ENCODE measurements at regions not wholly inside any gene's neighbourhood (a gene's known extent, or its start where the extent isn't known, plus 50 kb on each side); places are given as distances from the start of the nearest gene placed in this dataset.

DNA sequence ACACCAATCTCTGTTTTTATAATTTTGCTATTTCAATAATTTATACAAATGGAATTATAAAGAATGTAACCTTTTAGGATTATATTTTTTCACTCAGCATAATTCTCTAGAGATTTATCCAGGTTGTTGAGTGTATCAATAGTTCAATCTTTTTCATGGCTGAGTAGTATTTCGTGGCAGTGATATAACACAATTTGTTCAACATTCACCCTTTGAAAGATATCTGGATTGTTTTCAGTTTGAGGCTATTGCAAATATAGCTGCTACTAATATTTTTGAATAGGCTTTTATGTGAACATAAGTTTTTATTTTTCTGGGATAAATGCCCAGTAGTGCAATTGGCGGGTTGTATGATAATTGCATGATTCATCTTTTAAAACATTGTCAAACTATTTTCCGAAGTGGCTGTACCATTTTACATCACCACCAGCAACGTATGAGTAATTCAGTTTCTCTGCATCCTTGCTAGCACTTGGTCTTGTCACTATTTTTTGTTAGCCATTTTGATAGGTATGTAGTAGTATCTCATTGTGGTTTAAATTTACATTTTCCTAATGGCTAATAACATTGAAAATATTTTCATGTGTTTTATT is 55.6 kb upstream of the ABCD3 start:
- TF ChIP-seq, protein P1, sequence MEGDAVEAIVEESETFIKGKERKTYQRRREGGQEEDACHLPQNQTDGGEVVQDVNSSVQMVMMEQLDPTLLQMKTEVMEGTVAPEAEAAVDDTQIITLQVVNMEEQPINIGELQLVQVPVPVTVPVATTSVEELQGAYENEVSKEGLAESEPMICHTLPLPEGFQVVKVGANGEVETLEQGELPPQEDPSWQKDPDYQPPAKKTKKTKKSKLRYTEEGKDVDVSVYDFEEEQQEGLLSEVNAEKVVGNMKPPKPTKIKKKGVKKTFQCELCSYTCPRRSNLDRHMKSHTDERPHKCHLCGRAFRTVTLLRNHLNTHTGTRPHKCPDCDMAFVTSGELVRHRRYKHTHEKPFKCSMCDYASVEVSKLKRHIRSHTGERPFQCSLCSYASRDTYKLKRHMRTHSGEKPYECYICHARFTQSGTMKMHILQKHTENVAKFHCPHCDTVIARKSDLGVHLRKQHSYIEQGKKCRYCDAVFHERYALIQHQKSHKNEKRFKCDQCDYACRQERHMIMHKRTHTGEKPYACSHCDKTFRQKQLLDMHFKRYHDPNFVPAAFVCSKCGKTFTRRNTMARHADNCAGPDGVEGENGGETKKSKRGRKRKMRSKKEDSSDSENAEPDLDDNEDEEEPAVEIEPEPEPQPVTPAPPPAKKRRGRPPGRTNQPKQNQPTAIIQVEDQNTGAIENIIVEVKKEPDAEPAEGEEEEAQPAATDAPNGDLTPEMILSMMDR (IDR thresholded peaks at IDR 0.05; ENCODE audit: unreplicated experiment), result no peak
- DNase-seq (ENCODE audit: low spot score, unreplicated experiment), result no peak
- Mint-ChIP-seq H3K27ac (no peak overlapping the region), H3K4me3 (ENCODE audit: low read depth) (no peak overlapping the region), H3K36me3 (ENCODE audit: insufficient read depth) (no peaks in the 10 kb centered on the region), H3K4me1 (ENCODE audit: low read depth) (no peaks in the 10 kb centered on the region), H3K9me3 (ENCODE audit: low read depth) (peaks cover 15% of the 10 kb centered on the region), H3K27me3 (no peaks in the 10 kb centered on the region)

DNA sequence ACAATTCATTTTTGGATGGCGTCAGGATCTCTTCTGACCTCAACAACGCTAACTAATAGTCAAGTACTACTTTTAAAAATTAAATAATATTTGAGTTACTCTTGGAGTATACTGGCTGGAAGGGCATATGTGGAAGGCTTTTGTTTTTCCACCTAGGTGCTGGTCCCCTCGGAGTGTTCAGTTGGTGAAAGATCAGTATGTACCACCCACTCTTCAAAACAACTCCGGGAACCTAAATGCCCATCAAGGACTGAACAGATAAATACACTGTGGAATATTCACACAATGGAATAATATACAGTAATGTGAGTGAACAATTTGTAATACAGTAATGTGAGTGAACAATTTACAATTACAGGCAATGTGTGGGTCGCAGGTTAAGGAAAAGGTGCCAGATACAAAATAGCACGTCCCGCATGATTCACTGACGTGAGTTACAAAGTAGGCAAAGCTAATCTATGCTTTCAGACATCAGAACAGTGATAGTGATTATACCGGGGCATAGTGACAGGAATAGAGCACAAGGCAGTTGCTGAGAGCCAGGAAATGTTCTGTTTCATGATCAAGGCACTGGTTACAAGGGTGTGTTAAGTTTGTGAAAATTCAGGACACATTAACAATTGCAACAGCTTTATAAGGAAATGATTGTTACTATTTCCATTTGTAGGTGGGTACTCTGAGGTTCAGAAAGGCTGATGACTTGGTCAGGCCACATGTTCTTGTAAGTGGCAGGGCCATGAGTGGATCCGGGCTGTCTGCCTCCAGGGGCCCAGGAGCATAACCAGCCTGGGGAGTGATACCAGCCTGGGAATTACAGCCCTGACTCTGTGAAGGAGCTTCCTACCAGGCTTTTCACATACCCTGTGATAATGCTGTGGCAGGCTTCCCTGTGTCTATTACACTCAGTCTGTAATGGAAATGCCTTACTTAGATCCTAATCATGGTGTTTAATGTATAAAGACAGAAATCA is 59.3 kb upstream of the ABCD3 start:
- H3K4me1 Mint-ChIP-seq (ENCODE audit: low read depth), result peaks cover 6% of the 10 kb centered on the region
- no peak for DNase-seq (ENCODE audit: low spot score, unreplicated experiment)
- TF ChIP-seq, protein P1 (IDR thresholded peaks at IDR 0.05; ENCODE audit: unreplicated experiment), result no peak

DNA sequence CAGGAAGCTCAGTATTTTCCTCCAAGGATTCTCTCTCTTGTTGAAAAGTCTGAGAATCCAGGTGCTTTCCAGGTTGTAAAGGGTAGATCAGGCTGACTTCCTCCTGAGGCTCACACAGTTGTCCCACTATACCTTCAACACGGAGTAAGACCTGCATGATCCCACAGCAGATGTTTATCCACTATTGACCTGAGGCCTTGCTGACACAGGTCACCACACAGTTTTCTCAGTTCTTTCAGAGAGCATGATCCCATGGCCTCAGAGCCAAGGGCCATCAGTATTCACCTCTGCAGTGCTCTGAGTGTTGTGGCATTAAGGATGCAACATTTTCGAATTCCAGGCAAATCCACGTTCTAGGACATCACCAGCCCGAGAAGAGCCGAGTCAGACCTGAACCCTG is 60.5 kb upstream of the ABCD3 start:
- no peak overlapping the region for H3K27ac Mint-ChIP-seq
- TF ChIP-seq, protein P1 (IDR thresholded peaks at IDR 0.05; ENCODE audit: unreplicated experiment), result no peak
- no peaks in the 10 kb centered on the region for H3K36me3 Mint-ChIP-seq (ENCODE audit: insufficient read depth)
- H3K4me1 Mint-ChIP-seq (ENCODE audit: low read depth), result peaks cover 6% of the 10 kb centered on the region
- no peaks in the 10 kb centered on the region for H3K9me3 Mint-ChIP-seq (ENCODE audit: low read depth)
- no peaks in the 10 kb centered on the region for H3K27me3 Mint-ChIP-seq
- no peak overlapping the region for H3K4me3 Mint-ChIP-seq (ENCODE audit: low read depth)
- DNase-seq (ENCODE audit: low spot score, unreplicated experiment), result no peak

More for the DNA sequence above, 59.3 kb upstream of the ABCD3 start:
- Mint-ChIP-seq H3K4me3 (ENCODE audit: low read depth) (no peak overlapping the region), H3K36me3 (ENCODE audit: insufficient read depth) (no peaks in the 10 kb centered on the region), H3K27ac (no peak overlapping the region), H3K27me3 (no peaks in the 10 kb centered on the region), H3K9me3 (ENCODE audit: low read depth) (peaks cover 7% of the 10 kb centered on the region)

DNA sequence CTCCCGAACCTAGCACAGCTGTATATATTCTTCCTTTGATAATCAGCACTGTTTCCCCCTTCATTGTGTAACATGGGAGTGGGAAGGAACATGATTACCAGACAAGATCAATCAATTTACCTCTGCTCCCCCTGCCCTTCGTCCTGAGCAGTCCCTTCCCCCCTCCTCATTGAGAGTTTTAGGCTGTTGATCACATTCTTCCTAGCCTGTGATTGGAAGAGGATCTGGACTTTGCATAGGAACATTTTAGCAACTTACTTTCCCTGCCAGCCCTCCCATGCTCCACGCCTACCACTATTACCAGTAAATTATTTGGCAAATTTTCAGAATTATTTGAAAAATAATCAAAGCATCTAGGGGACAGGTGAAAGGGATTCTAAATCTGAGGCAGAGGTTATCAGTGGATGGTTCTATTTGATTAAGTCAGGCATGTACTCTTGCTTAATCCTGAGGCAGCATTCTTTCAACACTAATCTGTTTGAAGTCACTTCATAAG is 62.7 kb upstream of the ABCD3 start:
- Mint-ChIP-seq H3K27ac (no peak overlapping the region), H3K4me1 (ENCODE audit: low read depth) (peaks cover 6% of the 10 kb centered on the region), H3K9me3 (ENCODE audit: low read depth) (no peaks in the 10 kb centered on the region), H3K36me3 (ENCODE audit: insufficient read depth) (no peaks in the 10 kb centered on the region), H3K27me3 (no peaks in the 10 kb centered on the region), H3K4me3 (ENCODE audit: low read depth) (no peak overlapping the region)
- TF ChIP-seq, protein P1 (IDR thresholded peaks at IDR 0.05; ENCODE audit: unreplicated experiment), result no peak
- no peak for DNase-seq (ENCODE audit: low spot score, unreplicated experiment)

DNA sequence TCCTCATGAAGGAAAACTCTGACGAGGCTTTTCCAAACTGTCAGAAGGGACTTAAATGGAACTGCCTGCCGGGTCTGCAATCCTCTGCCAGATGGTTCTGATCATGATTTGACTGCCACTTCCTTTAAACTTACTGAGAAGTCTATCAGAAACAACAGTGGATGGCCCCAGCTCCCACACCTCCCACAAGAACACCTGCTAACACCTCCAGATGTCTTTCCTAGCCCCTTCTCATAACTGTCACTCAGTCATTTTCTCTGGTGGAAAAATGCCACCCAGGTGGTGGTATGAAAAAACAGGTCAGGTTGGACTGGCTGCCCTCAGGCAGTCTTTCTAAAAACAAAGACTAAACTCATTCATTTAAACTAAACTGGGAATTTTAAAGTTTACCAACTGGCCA is 66.7 kb upstream of the ABCD3 start:
- TF ChIP-seq, protein P1 (IDR thresholded peaks at IDR 0.05; ENCODE audit: unreplicated experiment), result no peak
- DNase-seq (ENCODE audit: low spot score, unreplicated experiment), result no peak
- peaks cover 3% of the 10 kb centered on the region for H3K27me3 Mint-ChIP-seq
- H3K4me1 Mint-ChIP-seq (ENCODE audit: low read depth), result peaks cover 9% of the 10 kb centered on the region
- H3K27ac Mint-ChIP-seq, result no peak overlapping the region
- H3K9me3 Mint-ChIP-seq (ENCODE audit: low read depth), result no peaks in the 10 kb centered on the region
- H3K36me3 Mint-ChIP-seq (ENCODE audit: insufficient read depth), result no peaks in the 10 kb centered on the region
- H3K4me3 Mint-ChIP-seq (ENCODE audit: low read depth), result no peak overlapping the region
